Rectal smooth muscle tissue (tissue), 1 donor: ENCODE measurements at regions not wholly inside any gene's neighbourhood (a gene's known extent, or its start where the extent isn't known, plus 50 kb on each side); places are given as distances from the start of the nearest gene placed in this dataset.

Source experiments
- H3K27ac ChIP-seq: one replicate; pipeline ENCODE4 v1.7.0; 2013; ENCODE audit warnings: low read depth, low read length, inconsistent platforms
- H3K27me3 ChIP-seq: one replicate; pipeline ENCODE4 v1.7.0; 2013; ENCODE audit warnings: low read length; ENCODE audit not compliant: control insufficient read depth, insufficient read depth
- H3K36me3 ChIP-seq: one replicate; pipeline ENCODE4 v1.7.0; 2013; ENCODE audit warnings: low read length; ENCODE audit not compliant: control insufficient read depth, insufficient read depth
- H3K4me1 ChIP-seq: one replicate; pipeline ENCODE4 v1.7.0; 2013; ENCODE audit warnings: low read length; ENCODE audit not compliant: control insufficient read depth, insufficient read depth
- H3K4me3 ChIP-seq: one replicate; pipeline ENCODE4 v1.7.0; 2013; ENCODE audit warnings: low read length
- H3K9ac ChIP-seq: one replicate; pipeline ENCODE4 v1.7.0; 2013; ENCODE audit warnings: low read length

DNA sequence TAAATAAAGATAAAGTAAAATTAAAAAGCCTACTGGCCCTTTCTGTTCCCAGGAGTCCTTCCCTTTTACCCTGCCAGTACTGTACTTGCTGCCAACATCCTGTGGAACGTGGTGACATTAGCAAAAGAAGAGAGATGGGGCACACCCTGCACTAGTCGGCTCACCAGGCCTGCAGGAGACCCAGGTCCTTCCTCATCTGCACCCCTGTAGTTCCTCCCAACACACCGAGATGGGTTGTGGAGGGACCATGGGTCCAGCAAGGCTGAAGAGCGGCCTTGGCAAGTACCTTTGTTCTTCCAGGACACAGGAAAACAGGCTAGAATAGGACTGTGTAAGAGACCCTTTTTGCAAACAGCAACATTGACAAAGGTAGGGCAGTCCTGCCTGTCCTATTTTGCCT is 98.7 kb upstream of the TMPRSS2 start:
- Histone ChIP-seq H3K4me1 (no peaks in the 10 kb centered on the region), H3K36me3 (no peaks in the 10 kb centered on the region), H3K27me3 (no peaks in the 10 kb centered on the region), H3K4me3 (no peak overlapping the region), H3K27ac (no peak overlapping the region), H3K9ac (no peak overlapping the region)

DNA sequence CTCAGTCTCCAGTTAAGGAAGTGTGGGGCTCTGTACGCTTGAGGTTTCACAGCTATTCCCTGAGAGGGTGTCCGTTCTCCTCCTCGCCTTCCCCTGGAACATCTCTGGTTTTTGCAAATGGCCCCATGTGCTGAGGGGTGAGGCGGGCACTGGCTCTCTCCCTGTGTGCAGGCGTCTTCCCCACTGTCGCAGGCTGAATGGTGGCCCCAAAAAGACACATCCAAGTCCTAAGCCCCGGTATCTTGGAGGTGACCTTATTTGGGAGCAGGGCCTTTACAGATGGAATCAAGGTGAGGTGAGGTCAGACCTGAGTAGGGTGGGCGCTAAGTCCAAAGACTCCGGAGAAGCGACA is 98.0 kb upstream of the TMPRSS2 start:
- Histone ChIP-seq H3K4me1 (no peaks in the 10 kb centered on the region), H3K4me3 (no peak overlapping the region), H3K36me3 (no peaks in the 10 kb centered on the region), H3K27me3 (no peaks in the 10 kb centered on the region), H3K27ac (no peak overlapping the region), H3K9ac (no peak overlapping the region)

GRCh38 chr21:41605178-41605933 is 97.4 kb upstream of the TMPRSS2 start:
- Histone ChIP-seq H3K27me3 (no peaks in the 10 kb centered on the region), H3K4me1 (no peaks in the 10 kb centered on the region), H3K27ac (no peak overlapping the region), H3K9ac (no peak overlapping the region), H3K4me3 (no peak overlapping the region), H3K36me3 (no peaks in the 10 kb centered on the region)

DNA sequence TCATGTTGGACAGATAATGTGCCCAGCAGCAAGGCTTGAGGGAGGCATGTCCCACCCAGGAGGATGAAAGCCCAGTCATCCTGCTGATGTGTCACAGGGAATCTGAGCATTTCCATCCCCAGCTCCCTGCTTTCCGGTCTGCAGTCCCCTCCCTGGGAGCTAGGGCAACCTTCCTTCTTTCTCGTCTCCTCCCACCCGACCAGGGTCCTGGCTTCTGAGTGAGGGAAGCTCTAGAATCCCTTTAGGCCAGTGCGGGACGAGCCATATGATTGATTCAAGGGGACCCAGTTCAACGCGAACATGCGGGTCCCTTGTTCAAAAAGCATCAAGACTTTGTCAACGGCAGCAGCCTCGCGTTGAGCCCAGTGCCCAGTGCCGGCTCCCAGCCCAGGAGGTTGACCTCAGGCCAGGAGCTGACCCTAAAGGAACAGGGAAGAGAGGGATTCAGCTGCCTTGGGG is 96.7 kb upstream of the TMPRSS2 start:
- Histone ChIP-seq H3K27me3 (no peaks in the 10 kb centered on the region), H3K4me1 (no peaks in the 10 kb centered on the region), H3K4me3 (no peak overlapping the region), H3K27ac (no peak overlapping the region), H3K36me3 (no peaks in the 10 kb centered on the region), H3K9ac (no peak overlapping the region)

DNA sequence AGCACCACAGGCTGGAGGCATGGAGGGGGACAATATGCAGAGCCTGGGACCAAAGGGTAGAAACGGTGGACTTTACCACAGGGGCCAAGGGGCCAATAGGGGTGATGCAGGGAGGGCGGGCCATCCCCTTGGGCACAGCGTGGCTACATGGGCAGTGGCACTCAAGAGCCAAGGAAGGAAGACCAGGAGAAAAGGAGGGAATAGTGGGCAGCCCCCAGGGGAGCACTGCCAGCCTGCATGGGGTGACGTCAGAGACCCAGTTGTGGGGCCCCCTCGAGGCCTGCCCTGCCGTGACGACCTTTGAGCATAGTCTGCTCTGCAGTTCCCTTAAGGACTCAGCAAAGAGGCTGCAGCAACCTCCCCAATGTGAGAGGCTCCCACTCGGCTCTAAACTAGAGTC is 95.5 kb upstream of the TMPRSS2 start:
- no peak overlapping the region for H3K4me3 ChIP-seq
- no peaks in the 10 kb centered on the region for H3K27me3 ChIP-seq
- H3K9ac ChIP-seq = no peak overlapping the region
- no peaks in the 10 kb centered on the region for H3K36me3 ChIP-seq
- no peak overlapping the region for H3K27ac ChIP-seq
- no peaks in the 10 kb centered on the region for H3K4me1 ChIP-seq

DNA sequence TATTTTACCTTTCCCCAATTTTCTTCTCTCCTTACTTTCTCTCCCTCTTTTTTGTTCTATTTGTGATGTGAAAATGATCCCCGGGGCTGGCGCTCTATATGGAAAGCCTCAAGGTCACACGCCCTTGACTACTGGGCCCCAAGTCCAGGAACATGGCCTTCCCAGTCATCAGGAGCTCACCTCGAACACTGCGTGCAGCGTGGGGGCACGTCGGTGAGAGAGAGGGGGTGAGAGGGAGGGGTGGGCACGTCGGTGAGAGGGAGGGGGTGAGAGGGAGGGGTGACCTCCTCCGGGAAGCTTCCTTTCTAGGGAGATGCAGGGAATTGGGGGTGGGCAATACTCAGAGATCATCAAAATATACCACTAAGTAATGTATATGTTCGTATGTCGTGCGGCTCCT is 94.6 kb upstream of the TMPRSS2 start:
- Histone ChIP-seq H3K4me3 (no peak overlapping the region), H3K36me3 (no peaks in the 10 kb centered on the region), H3K4me1 (no peaks in the 10 kb centered on the region), H3K27ac (no peak overlapping the region), H3K9ac (no peak overlapping the region), H3K27me3 (no peaks in the 10 kb centered on the region)

DNA sequence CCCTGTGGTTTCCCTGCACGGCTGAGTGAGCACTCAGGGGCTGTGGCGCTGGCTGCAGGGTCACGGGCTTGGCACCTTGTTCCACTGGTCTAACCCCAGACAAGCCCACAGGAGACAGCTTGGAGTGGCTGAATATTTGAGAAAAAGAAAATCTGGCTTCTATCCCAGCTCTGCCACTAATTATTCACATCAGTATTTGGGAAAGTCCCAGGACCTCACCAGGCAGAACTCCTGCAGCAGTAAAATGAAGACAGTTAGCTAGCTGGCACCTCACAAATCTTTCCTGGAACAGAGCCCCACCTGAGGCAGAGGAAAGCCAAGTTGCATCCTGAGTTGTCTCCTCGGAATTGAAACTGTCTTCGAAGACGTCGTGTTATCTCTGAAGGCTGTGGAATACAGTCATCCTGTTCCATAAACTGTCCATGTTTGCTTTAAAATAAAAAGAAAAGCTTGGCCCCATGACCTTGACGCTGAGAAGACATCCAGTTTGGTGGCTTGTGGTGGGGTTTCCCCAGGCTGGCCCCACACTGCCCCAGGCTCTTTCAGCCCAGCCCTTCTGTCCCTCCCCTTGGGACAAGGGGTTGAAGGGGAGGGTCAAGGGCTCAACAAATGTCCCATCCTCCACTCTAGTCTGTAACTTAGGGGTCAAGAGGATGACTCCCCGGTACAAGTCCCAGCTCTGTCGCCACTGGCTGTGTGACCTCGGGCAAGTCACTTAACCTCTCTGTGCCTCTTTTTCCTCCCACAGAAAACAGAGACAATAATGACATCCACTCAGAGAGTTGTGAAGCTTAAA is 93.8 kb upstream of the TMPRSS2 start:
- H3K36me3 ChIP-seq = no peaks in the 10 kb centered on the region
- no peaks in the 10 kb centered on the region for H3K4me1 ChIP-seq
- H3K9ac ChIP-seq = no peak overlapping the region
- no peak overlapping the region for H3K27ac ChIP-seq
- H3K27me3 ChIP-seq = no peaks in the 10 kb centered on the region
- no peak overlapping the region for H3K4me3 ChIP-seq

DNA sequence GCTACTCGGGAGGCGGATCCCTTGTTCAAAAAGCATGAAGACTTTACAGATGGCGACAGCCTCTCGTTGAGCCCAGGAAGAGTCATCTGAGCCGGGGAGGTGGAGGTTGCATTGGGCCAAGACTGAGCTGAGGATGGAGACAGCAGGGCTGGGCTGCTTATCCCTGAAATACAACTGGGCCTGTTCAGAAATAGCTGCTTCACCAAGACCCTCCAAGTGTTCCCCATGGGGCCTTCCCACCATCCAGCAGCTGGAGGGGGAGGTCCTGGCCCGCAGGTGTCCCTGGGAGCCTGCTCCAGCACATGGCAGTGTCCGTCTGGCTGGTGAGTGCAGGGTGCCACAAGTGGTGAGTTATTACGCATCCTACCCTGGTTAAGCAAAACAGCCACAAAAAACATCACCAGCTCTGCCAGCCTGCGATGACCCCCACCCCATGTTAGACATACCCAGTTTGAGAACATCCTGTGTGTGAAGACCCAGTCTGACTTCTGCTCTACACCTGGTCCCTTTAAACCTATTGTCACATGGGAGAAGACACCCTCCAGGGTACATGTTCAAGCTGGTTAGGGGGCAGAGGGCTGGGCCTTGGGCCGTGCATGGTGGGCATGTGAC is 93.1 kb upstream of the TMPRSS2 start:
- H3K4me1 ChIP-seq = no peaks in the 10 kb centered on the region
- H3K27ac ChIP-seq = no peak overlapping the region
- no peak overlapping the region for H3K9ac ChIP-seq
- H3K27me3 ChIP-seq = no peaks in the 10 kb centered on the region
- H3K36me3 ChIP-seq = no peaks in the 10 kb centered on the region
- no peak overlapping the region for H3K4me3 ChIP-seq

DNA sequence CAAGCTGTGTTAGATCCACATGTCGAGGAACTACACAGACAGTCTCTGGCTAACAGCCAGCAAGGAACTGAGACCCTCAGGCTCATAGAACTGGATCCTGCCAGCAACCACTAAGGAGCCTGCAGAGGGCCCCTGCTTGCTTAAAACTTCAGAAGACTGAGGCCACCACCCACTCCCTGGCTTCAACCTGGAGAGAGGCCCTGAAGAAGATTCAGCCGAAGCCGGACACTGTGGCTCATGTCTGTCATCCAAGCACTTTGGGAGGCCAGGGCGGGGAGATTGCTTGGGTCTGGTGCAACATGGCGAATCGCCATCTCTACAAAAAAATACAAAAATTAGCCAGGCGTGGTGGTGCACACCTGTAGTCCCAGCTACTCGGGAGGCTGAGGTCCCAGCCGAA is 92.6 kb upstream of the TMPRSS2 start:
- H3K36me3 ChIP-seq = no peaks in the 10 kb centered on the region
- H3K27me3 ChIP-seq = no peaks in the 10 kb centered on the region
- H3K4me3 ChIP-seq = no peak overlapping the region
- no peaks in the 10 kb centered on the region for H3K4me1 ChIP-seq
- H3K9ac ChIP-seq = no peak overlapping the region
- no peak overlapping the region for H3K27ac ChIP-seq

DNA sequence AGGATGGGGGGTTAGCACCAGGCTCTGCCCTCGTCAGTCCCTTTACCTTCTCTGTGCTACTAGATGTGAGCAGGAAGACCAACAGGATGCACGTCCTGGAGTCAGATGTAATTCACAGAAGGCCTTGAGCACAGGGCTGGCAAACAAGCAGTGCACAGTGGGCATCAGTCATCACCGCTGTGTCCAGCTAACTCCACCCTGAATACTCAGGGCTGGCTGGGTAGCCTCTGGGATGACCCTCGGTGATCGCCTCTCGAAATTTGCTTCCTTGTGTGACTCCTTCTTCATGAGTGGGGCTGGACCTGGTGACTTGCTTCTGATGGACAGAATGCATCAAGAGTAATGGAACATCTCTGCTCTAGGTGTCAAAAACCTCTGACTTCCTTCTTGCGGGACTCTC is 92.2 kb upstream of the TMPRSS2 start:
- Histone ChIP-seq H3K4me3 (no peak overlapping the region), H3K27me3 (no peaks in the 10 kb centered on the region), H3K4me1 (no peaks in the 10 kb centered on the region), H3K27ac (no peak overlapping the region), H3K36me3 (no peaks in the 10 kb centered on the region), H3K9ac (no peak overlapping the region)

DNA sequence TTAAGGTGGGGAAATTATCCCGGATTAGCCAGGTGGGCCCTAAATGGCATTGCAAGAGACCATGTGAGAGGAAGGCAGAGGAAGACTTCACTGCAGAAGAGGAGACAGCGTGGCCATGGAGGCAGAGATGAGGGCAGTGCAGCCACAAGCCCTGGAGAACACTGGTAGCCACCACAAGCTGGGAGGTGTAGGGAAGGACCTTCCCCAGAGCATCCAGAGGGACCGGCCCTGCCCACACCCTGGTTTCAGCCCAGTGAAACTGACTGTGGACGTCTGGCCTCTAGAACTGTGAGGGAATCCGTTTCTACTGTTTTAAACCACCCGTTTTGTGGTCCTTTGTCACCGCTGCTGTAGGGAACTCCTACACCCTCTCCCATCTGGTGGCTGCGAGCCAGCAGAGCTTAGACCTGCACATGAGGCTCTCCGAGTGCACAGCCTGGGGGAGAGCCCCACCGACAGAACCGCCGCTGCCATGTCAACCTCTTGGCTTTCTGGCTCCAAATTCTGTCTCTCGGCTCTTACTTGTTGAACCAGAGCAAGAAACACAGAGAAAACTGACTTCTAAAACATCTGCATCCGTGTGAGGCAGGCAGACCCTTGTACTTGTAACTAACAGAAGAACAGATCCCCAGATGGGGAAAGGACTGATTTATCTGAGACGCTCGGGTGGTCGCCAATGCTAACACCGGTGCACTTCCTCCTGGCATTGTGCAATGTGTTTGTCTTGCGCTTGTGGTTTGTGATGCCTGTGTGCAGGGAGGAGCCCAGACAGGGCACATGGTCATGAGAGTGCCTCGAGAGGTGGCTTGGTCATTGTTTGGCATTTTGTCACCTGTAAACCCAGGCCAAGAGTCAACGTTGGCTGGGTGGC is 90.8 kb upstream of the TMPRSS2 start:
- Histone ChIP-seq H3K36me3 (no peaks in the 10 kb centered on the region), H3K4me3 (no peak overlapping the region), H3K9ac (no peak overlapping the region), H3K4me1 (no peaks in the 10 kb centered on the region), H3K27ac (no peak overlapping the region), H3K27me3 (no peaks in the 10 kb centered on the region)

DNA sequence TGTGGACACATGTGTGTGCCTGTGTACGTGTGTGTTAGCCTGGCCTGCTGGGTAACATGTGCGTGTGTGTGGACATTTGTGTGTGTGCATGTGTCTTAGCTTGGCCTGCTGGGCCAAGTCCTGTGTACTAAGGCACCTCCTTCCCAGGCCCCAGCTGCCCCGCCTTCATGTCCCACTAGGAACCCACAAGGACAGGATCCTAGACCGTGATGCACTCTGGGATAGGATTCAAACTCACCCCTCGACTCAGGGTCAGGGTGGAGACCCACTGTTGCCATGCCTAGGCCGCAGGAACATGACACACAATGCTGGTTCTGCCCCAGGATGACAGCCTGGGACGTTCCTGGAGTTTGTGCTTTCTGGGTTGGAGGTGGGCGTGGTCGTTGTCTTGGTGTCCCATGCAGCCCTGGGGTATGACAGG is 89.9 kb upstream of the TMPRSS2 start:
- no peak overlapping the region for H3K27ac ChIP-seq
- no peaks in the 10 kb centered on the region for H3K36me3 ChIP-seq
- no peaks in the 10 kb centered on the region for H3K4me1 ChIP-seq
- no peak overlapping the region for H3K4me3 ChIP-seq
- no peaks in the 10 kb centered on the region for H3K27me3 ChIP-seq
- no peak overlapping the region for H3K9ac ChIP-seq
